ENCODE measurements at regions not wholly inside any gene's neighbourhood (a gene's known extent, or its start where the extent isn't known, plus 50 kb on each side); places are given as distances from the start of the nearest gene placed in this dataset.

- TF ChIP-seq CTCF (IDR thresholded peaks at IDR 0.05) (no peak), POLR2A (IDR thresholded peaks at IDR 0.05; ENCODE audit: low read depth) (no peak)
These were observed 247.8 kb downstream of the RNF144B start for GRCh38 chr6:18634912-18635311.

Data from esophagus muscularis mucosa (tissue), 3 donors.